ENCODE measurements at regions not wholly inside any gene's neighbourhood (a gene's known extent, or its start where the extent isn't known, plus 50 kb on each side); places are given as distances from the start of the nearest gene placed in this dataset.

DNA sequence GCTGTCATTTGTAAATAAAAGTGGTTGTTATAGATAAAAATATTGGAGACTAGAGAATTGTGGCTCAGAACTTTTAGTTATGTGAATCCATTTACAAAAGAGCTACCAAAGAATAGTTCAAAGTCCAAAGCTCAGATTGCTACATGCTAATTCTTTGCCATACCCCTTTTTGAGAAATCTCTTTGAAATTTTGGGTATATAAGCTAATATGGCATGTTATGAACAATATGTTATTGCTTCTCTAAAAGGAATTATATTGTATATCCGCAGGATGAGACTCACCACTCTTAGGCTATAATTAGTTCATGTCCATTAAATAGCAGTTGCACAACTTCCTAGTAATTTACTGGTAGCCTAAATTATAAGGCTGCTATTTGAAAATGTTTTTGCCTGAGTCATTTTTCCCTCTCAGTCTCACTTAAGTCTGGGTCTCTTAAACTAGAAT is 178.0 kb downstream of the ZNF281 start:
- no peaks in the 10 kb centered on the region for H3K36me3 Mint-ChIP-seq (ENCODE audit: insufficient read depth in 1 of 3, low read depth in 3 of 3)
- H3K27me3 Mint-ChIP-seq (ENCODE audit: low read depth): peaks cover 3% of the 10 kb centered on the region
- H3K9ac ChIP-seq (ENCODE audit: extremely low read depth, insufficient read length, low read length): no peak overlapping the region
- H3K9me3 Mint-ChIP-seq: no peaks in the 10 kb centered on the region
- no peaks in the 10 kb centered on the region for H3K79me1 ChIP-seq (ENCODE audit: insufficient read depth, low read depth, low read length, poor library complexity, severe bottlenecking)
- DNase-seq: no peak
- no peak overlapping the region for H2BK12ac ChIP-seq (ENCODE audit: insufficient read length, low read depth, low read length)
- H2BK15ac ChIP-seq (ENCODE audit: low read depth, low read length): no peak overlapping the region
- no peak overlapping the region for H2BK20ac ChIP-seq (ENCODE audit: low read depth, low read length, poor library complexity, severe bottlenecking)
- no CpG with 5 or more reads among the region's 1 CpG for WGBS (ENCODE audit: extremely low coverage, insufficient read length, low lambda C conversion rate)
- no peak overlapping the region for H3K27ac ChIP-seq (ENCODE audit: insufficient read length, low read depth, low read length)
- H3K4me1 ChIP-seq (ENCODE audit: insufficient read depth, low read length): peaks cover 2% of the 10 kb centered on the region; the same call in 1 of the 2 replicates
- no peak overlapping the region for H3K4me2 ChIP-seq (ENCODE audit: insufficient read depth, insufficient read length, low read length)
- no peak overlapping the region for H3K4ac ChIP-seq (ENCODE audit: low read depth, low read length)
- H2AFZ ChIP-seq (ENCODE audit: low read length): no peak overlapping the region
- no peaks in the 10 kb centered on the region for H3K27me3 ChIP-seq (ENCODE audit: insufficient read depth, low read length)
- H3K18ac ChIP-seq (ENCODE audit: insufficient read length, low read depth, low read length): no peak overlapping the region
- H2BK120ac ChIP-seq (ENCODE audit: low read depth, low read length, poor library complexity, severe bottlenecking): no peak overlapping the region
- no peak overlapping the region for H3K23ac ChIP-seq (ENCODE audit: insufficient read length, low read depth, low read length)
- no peaks in the 10 kb centered on the region for H3K9me3 ChIP-seq (ENCODE audit: control insufficient read depth, low read depth, low read length)
- H2AK5ac ChIP-seq (ENCODE audit: insufficient read length, low read length): no peak overlapping the region
- H4K20me1 ChIP-seq (ENCODE audit: control insufficient read depth, insufficient read depth, insufficient read length): no peaks in the 10 kb centered on the region
- TF ChIP-seq, protein P1, sequence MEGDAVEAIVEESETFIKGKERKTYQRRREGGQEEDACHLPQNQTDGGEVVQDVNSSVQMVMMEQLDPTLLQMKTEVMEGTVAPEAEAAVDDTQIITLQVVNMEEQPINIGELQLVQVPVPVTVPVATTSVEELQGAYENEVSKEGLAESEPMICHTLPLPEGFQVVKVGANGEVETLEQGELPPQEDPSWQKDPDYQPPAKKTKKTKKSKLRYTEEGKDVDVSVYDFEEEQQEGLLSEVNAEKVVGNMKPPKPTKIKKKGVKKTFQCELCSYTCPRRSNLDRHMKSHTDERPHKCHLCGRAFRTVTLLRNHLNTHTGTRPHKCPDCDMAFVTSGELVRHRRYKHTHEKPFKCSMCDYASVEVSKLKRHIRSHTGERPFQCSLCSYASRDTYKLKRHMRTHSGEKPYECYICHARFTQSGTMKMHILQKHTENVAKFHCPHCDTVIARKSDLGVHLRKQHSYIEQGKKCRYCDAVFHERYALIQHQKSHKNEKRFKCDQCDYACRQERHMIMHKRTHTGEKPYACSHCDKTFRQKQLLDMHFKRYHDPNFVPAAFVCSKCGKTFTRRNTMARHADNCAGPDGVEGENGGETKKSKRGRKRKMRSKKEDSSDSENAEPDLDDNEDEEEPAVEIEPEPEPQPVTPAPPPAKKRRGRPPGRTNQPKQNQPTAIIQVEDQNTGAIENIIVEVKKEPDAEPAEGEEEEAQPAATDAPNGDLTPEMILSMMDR (conservative IDR thresholded peaks at IDR 0.05): no peak
- H3K4me3 Mint-ChIP-seq: no peak overlapping the region
- H3K56ac ChIP-seq (ENCODE audit: insufficient read length, low read depth, low read length): no peak overlapping the region
- no peaks in the 10 kb centered on the region for H3K23me2 ChIP-seq (ENCODE audit: insufficient read length, low read depth, low read length, poor library complexity, severe bottlenecking)
- H4K5ac ChIP-seq (ENCODE audit: insufficient read length, low read depth, low read length): no peak overlapping the region
- H2BK5ac ChIP-seq (ENCODE audit: insufficient read length, low read length): no peak overlapping the region
- no peak overlapping the region for H3T11ph ChIP-seq (ENCODE audit: low read length)
- H4K8ac ChIP-seq (replicated peaks; ENCODE audit: insufficient read length, low read depth, low read length): no peak overlapping the region
- H4K91ac ChIP-seq (ENCODE audit: insufficient read length, low read depth, low read length): no peak overlapping the region
- no peak overlapping the region for H3K27ac Mint-ChIP-seq
- no peaks in the 10 kb centered on the region for H3K79me2 ChIP-seq (ENCODE audit: insufficient read depth, low read length)
- peaks cover 23% of the 10 kb centered on the region in 2 experiments for H3K4me1 Mint-ChIP-seq
- no peak overlapping the region for H3K14ac ChIP-seq (ENCODE audit: insufficient read depth, low read length)

Measured in H9 (cell line).